ENCODE measurements at regions not wholly inside any gene's neighbourhood (a gene's known extent, or its start where the extent isn't known, plus 50 kb on each side); places are given as distances from the start of the nearest gene placed in this dataset.
"Not testable (repeated sequence)": the region's sequence is repeated elsewhere in the genome, so short reads cannot be mapped to it uniquely, and the experiment has no call there.

GRCh38 chr6:144919560-144919959, 634.4 kb downstream of the UTRN start:
- DNase-seq (ENCODE audit: low read depth, low spot score), result no peak

- no peak for DNase-seq (ENCODE audit: low read depth, low spot score)
Observed at GRCh38 chr6:144920391-144920961, 635.3 kb downstream of the UTRN start.

GRCh38 chr6:144921206-144921975, 636.3 kb downstream of the UTRN start:
- no peak for DNase-seq (ENCODE audit: low read depth, low spot score)

GRCh38 chr6:144922120-144922722, 637.1 kb downstream of the UTRN start:
- no peak for DNase-seq (ENCODE audit: low read depth, low spot score)

- DNase-seq (ENCODE audit: low read depth, low spot score), result not testable (repeated sequence)
Observed at GRCh38 chr6:144922771-144923490, 637.8 kb downstream of the UTRN start.

GRCh38 chr6:144923491-144923787, 638.3 kb downstream of the UTRN start:
- DNase-seq (ENCODE audit: low read depth, low spot score), result not testable (repeated sequence)

- no peak for DNase-seq (ENCODE audit: low read depth, low spot score)
Observed at GRCh38 chr6:144928847-144929246, 643.7 kb downstream of the UTRN start.

- no peak for DNase-seq (ENCODE audit: low read depth, low spot score)
Observed at GRCh38 chr6:144929262-144929661, 644.1 kb downstream of the UTRN start.

GRCh38 chr6:144931172-144932035, 646.3 kb downstream of the UTRN start:
- peak; percentile 55 for DNase-seq (ENCODE audit: low read depth, low spot score)

- no peak for DNase-seq (ENCODE audit: low read depth, low spot score)
Observed at GRCh38 chr6:144932621-144933020, 647.5 kb downstream of the UTRN start.

GRCh38 chr6:144935181-144935580, 650.0 kb downstream of the UTRN start:
- DNase-seq (ENCODE audit: low read depth, low spot score), result no peak

- DNase-seq (ENCODE audit: low read depth, low spot score), result no peak
Observed at GRCh38 chr6:144935661-144936060, 650.5 kb downstream of the UTRN start.

- DNase-seq (ENCODE audit: low read depth, low spot score), result no peak
Observed at GRCh38 chr6:144936764-144937163, 651.6 kb downstream of the UTRN start.

- DNase-seq (ENCODE audit: low read depth, low spot score), result peak; percentile 13
Observed at GRCh38 chr6:144939921-144940320, 654.8 kb downstream of the UTRN start.

GRCh38 chr6:144944106-144944505, 659.0 kb downstream of the UTRN start:
- DNase-seq (ENCODE audit: low read depth, low spot score), result no peak

- no peak for DNase-seq (ENCODE audit: low read depth, low spot score)
Observed at GRCh38 chr6:144947398-144947976, 662.4 kb downstream of the UTRN start.

- DNase-seq (ENCODE audit: low read depth, low spot score), result no peak
Observed at GRCh38 chr6:144951730-144952437, 666.7 kb downstream of the UTRN start.

GRCh38 chr6:144952456-144953240, 667.5 kb downstream of the UTRN start:
- DNase-seq (ENCODE audit: low read depth, low spot score), result no peak

GRCh38 chr6:144953552-144954240, 668.6 kb downstream of the UTRN start:
- peak; percentile 84 for DNase-seq (ENCODE audit: low read depth, low spot score)

All from astrocyte of the hippocampus (primary cell).